Trophoblast cell (in vitro differentiated cells and primary cell): ENCODE measurements at regions not wholly inside any gene's neighbourhood (a gene's known extent, or its start where the extent isn't known, plus 50 kb on each side); places are given as distances from the start of the nearest gene placed in this dataset.

Experiments
- DNase-seq, 2 donors: peaks; one replicate each; pipeline ENCODE4 v3.0.0-alpha.2; 2016
- H2AFZ ChIP-seq: 2 replicates; pipeline ENCODE4 v1.6.1; 2013; ENCODE audit warnings: low read length, moderate library complexity, mild to moderate bottlenecking; ENCODE audit not compliant: insufficient read depth, poor library complexity
- H2AK5ac ChIP-seq: 2 replicates; pipeline ENCODE4 v1.6.1; 2013; ENCODE audit warnings: mild to moderate bottlenecking, low read length
- H2BK120ac ChIP-seq: 2 replicates; pipeline ENCODE4 v1.6.1; 2013; ENCODE audit warnings: low read length, mild to moderate bottlenecking, moderate library complexity; ENCODE audit not compliant: insufficient read depth, poor library complexity
- H2BK12ac ChIP-seq: 2 replicates; pipeline ENCODE4 v1.6.1; 2013; ENCODE audit warnings: mild to moderate bottlenecking, low read length, moderate library complexity
- H2BK5ac ChIP-seq: 2 replicates; pipeline ENCODE4 v1.6.1; 2013; ENCODE audit warnings: low read length, low read depth, moderate library complexity, mild to moderate bottlenecking; ENCODE audit not compliant: poor library complexity
- H3K14ac ChIP-seq: 2 replicates; pipeline ENCODE4 v1.6.1; 2013; ENCODE audit warnings: mild to moderate bottlenecking, low read length
- H3K18ac ChIP-seq: 2 replicates; pipeline ENCODE4 v1.6.1; 2013; ENCODE audit warnings: mild to moderate bottlenecking, low read length
- H3K23ac ChIP-seq: 2 replicates; pipeline ENCODE4 v1.6.1; 2013; ENCODE audit warnings: low read length
- H3K27ac ChIP-seq: 2 replicates; pipeline ENCODE4 v1.5.1; 2013; ENCODE audit warnings: low read depth, mild to moderate bottlenecking, inconsistent platforms, low read length, moderate library complexity
- H3K27me3 ChIP-seq: 2 replicates; pipeline ENCODE4 v1.6.1; 2013; ENCODE audit warnings: inconsistent platforms, mild to moderate bottlenecking, low read length, moderate library complexity; ENCODE audit not compliant: insufficient read depth
- H3K36me3 ChIP-seq, 2 experiments: 1 replicate in 1 of 2; 2 replicates in 1 of 2; pipeline ENCODE4 v1.6.1; 2013; ENCODE audit warnings: low read length in 2 of 2, mild to moderate bottlenecking in 2 of 2, moderate library complexity in 1 of 2; ENCODE audit not compliant: insufficient read depth in 2 of 2, control insufficient read depth in 1 of 2
- H3K4ac ChIP-seq: 2 replicates; pipeline ENCODE4 v1.6.1; 2013; ENCODE audit warnings: low read depth, mild to moderate bottlenecking, low read length, moderate library complexity
- H3K4me1 ChIP-seq, 2 experiments: 1 replicate in 1 of 2; 2 replicates in 1 of 2; pipeline ENCODE4 v1.6.1; 2013; ENCODE audit warnings: low read length in 2 of 2, mild to moderate bottlenecking in 2 of 2, moderate library complexity in 1 of 2; ENCODE audit not compliant: insufficient read depth in 2 of 2, control insufficient read depth in 1 of 2
- H3K4me2 ChIP-seq: 2 replicates; pipeline ENCODE4 v1.6.1; 2013; ENCODE audit warnings: inconsistent platforms, mild to moderate bottlenecking, low read length, moderate library complexity
- H3K4me3 ChIP-seq: 2 replicates; pipeline ENCODE4 v1.5.1; 2013; ENCODE audit warnings: mild to moderate bottlenecking, low read depth, low read length, inconsistent platforms
- H3K79me1 ChIP-seq: one replicate; pipeline ENCODE4 v1.6.1; 2013; ENCODE audit warnings: low read length
- H3K79me2 ChIP-seq: 2 replicates; pipeline ENCODE4 v1.6.1; 2013; ENCODE audit warnings: low read length, mild to moderate bottlenecking; ENCODE audit not compliant: control insufficient read depth, insufficient read depth, poor library complexity
- H3K9ac ChIP-seq: 2 replicates; pipeline ENCODE4 v1.6.1; 2013; ENCODE audit warnings: mild to moderate bottlenecking, low read length
- H3K9me3 ChIP-seq: 2 replicates; pipeline ENCODE4 v1.6.1; 2013; ENCODE audit warnings: low read depth, mild to moderate bottlenecking, control low read depth, inconsistent platforms, low read length; ENCODE audit not compliant: insufficient read depth
- H4K12ac ChIP-seq: 2 replicates; pipeline ENCODE4 v1.6.1; 2013; ENCODE audit warnings: low read depth, mild to moderate bottlenecking, low read length, moderate library complexity
- H4K8ac ChIP-seq: 2 replicates; pipeline ENCODE4 v1.6.1; 2013; ENCODE audit warnings: low read depth, mild to moderate bottlenecking, low read length, moderate library complexity
- H4K91ac ChIP-seq: one replicate; pipeline ENCODE4 v1.6.1; 2013; ENCODE audit warnings: low read depth, mild to moderate bottlenecking, low read length, moderate library complexity
- WGBS: extraction: QIAGEN DNeasy Blood & Tissue Kit; methylation state at CpG from one replicate; pipeline ENCODE4 v1.1.7; 2013; ENCODE audit warnings: missing lambda C conversion rate; ENCODE audit not compliant: insufficient read length, insufficient coverage; ENCODE audit errors: extremely low coverage; 5-methylcytosine and 5-hydroxymethylcytosine counted together

GRCh38 chr22:48714231-48714630 is 1113.4 kb downstream of the BRD1 start:
- Histone ChIP-seq H2AFZ (no peak overlapping the region), H3K23ac (no peak overlapping the region), H3K9ac (no peak overlapping the region), H3K27me3 (no peaks in the 10 kb centered on the region), H3K4me3 (no peak overlapping the region), H4K8ac (no peak overlapping the region), H3K18ac (no peak overlapping the region), H3K36me3 (no peaks in the 10 kb centered on the region), H4K91ac (no peak overlapping the region), H3K4ac (no peak overlapping the region), H2AK5ac (no peak overlapping the region), H3K4me2 (no peak overlapping the region), H3K79me2 (no peaks in the 10 kb centered on the region), H3K9me3 (peaks cover 2% of the 10 kb centered on the region), H2BK5ac (no peak overlapping the region), H4K12ac (no peak overlapping the region), H3K27ac (no peak overlapping the region), H3K14ac (no peak overlapping the region), H3K79me1 (no peaks in the 10 kb centered on the region), H2BK120ac (no peak overlapping the region), H3K4me1 (peaks cover 7 to 9% of the 10 kb centered on the region in 2 experiments), H2BK12ac (no peak overlapping the region)
- DNase-seq: no peak
- WGBS: no CpG with 5 or more reads among the region's 9 CpGs

GRCh38 chr22:48713272-48714205 is 1114.1 kb downstream of the BRD1 start:
- Histone ChIP-seq H4K8ac (no peak overlapping the region), H4K12ac (no peak overlapping the region), H3K27me3 (no peaks in the 10 kb centered on the region), H3K4me2 (no peak overlapping the region), H2AFZ (no peak overlapping the region), H2BK5ac (no peak overlapping the region), H3K4me1 (peaks cover 7 to 9% of the 10 kb centered on the region in 2 experiments), H4K91ac (no peak overlapping the region), H3K4me3 (no peak overlapping the region), H3K9ac (no peak overlapping the region), H2BK120ac (no peak overlapping the region), H3K23ac (no peak overlapping the region), H2AK5ac (no peak overlapping the region), H3K79me1 (no peaks in the 10 kb centered on the region), H3K9me3 (peaks cover 2% of the 10 kb centered on the region), H2BK12ac (no peak overlapping the region), H3K18ac (no peak overlapping the region), H3K14ac (no peak overlapping the region), H3K4ac (no peak overlapping the region), H3K79me2 (no peaks in the 10 kb centered on the region), H3K36me3 (no peaks in the 10 kb centered on the region), H3K27ac (no peak overlapping the region)
- DNase-seq: no peak
- WGBS: no CpG with 5 or more reads among the region's 38 CpGs

- Histone ChIP-seq H3K4me3 (no peak overlapping the region), H2BK12ac (no peak overlapping the region), H3K79me1 (no peaks in the 10 kb centered on the region), H4K12ac (no peak overlapping the region), H3K36me3 (no peaks in the 10 kb centered on the region), H3K4ac (no peak overlapping the region), H3K4me2 (no peak overlapping the region), H4K91ac (no peak overlapping the region), H3K9ac (no peak overlapping the region), H2AK5ac (no peak overlapping the region), H3K27me3 (no peaks in the 10 kb centered on the region), H3K18ac (no peak overlapping the region), H3K23ac (no peak overlapping the region), H3K4me1 (peaks cover 6% of the 10 kb centered on the region in 2 experiments), H2AFZ (no peak overlapping the region), H2BK5ac (no peak overlapping the region), H3K9me3 (peaks cover 2% of the 10 kb centered on the region), H4K8ac (no peak overlapping the region), H2BK120ac (no peak overlapping the region), H3K27ac (no peak overlapping the region), H3K79me2 (no peaks in the 10 kb centered on the region), H3K14ac (no peak overlapping the region)
- DNase-seq: no peak
- WGBS: no CpG with 5 or more reads among the region's 16 CpGs
Observed at GRCh38 chr22:48712558-48713271, 1115.0 kb downstream of the BRD1 start.

DNA sequence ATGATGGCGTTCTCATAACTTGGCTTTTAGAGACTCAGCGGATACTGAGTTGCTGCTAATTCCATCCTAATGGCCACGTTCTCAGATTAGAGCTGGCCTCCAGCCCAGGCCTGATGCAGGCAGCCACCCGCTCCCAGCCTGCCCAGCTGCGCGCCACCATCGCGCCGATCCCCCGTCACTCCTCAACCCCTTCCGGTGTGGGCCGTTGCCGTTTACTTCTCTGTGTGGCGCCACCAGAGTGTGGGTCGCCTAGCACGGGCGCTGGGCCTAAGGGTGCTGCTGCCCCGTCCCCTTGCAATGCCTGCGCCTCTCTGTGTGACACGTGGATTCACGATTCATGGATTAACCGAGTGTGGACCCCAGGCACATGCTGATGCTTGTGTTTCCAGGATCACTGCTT is 1116.0 kb downstream of the BRD1 start:
- H3K4ac ChIP-seq: no peak overlapping the region
- H4K91ac ChIP-seq: no peak overlapping the region
- H3K79me1 ChIP-seq: no peaks in the 10 kb centered on the region
- no peak overlapping the region for H3K14ac ChIP-seq
- DNase-seq: no peak
- no peak overlapping the region for H2BK5ac ChIP-seq
- no peak overlapping the region for H3K9ac ChIP-seq
- no peaks in the 10 kb centered on the region for H3K36me3 ChIP-seq
- no peak overlapping the region for H2BK12ac ChIP-seq
- H2AFZ ChIP-seq: no peak overlapping the region
- H4K8ac ChIP-seq: no peak overlapping the region
- H3K79me2 ChIP-seq: no peaks in the 10 kb centered on the region
- H4K12ac ChIP-seq: no peak overlapping the region
- H3K4me3 ChIP-seq: no peak overlapping the region
- no peak overlapping the region for H2AK5ac ChIP-seq
- no peak overlapping the region for H2BK120ac ChIP-seq
- no CpG with 5 or more reads among the region's 22 CpGs for WGBS
- H3K9me3 ChIP-seq: no peaks in the 10 kb centered on the region
- H3K23ac ChIP-seq: no peak overlapping the region
- H3K27me3 ChIP-seq: no peaks in the 10 kb centered on the region
- no peak overlapping the region for H3K18ac ChIP-seq
- no peak overlapping the region for H3K27ac ChIP-seq
- no peak overlapping the region for H3K4me2 ChIP-seq
- no peaks in the 10 kb centered on the region for H3K4me1 ChIP-seq
